A673 (cell line): ENCODE measurements at regions not wholly inside any gene's neighbourhood (a gene's known extent, or its start where the extent isn't known, plus 50 kb on each side); places are given as distances from the start of the nearest gene placed in this dataset.

Experiments used
- EZH2 ChIP-seq: fragments of 200-600 bp; sonication (generic); IDR thresholded peaks from 2 replicates; pipeline ENCODE4 v1.6.1; 2017; ENCODE audit warnings: borderline replicate concordance, low read depth, mild to moderate bottlenecking, mixed read lengths, antibody characterized with exemption, low read length; ENCODE audit not compliant: poor library complexity, severe bottlenecking
- TF ChIP-seq, protein P1 (sequence below): fragments of 300-800, 200-600 bp; sonication (generic); conservative IDR thresholded peaks from 2 replicates; pipeline ENCODE4 v1.5.1; 2017; ENCODE audit warnings: low read depth, mild to moderate bottlenecking, antibody characterized with exemption, low read length, moderate library complexity, mixed read lengths

DNA sequence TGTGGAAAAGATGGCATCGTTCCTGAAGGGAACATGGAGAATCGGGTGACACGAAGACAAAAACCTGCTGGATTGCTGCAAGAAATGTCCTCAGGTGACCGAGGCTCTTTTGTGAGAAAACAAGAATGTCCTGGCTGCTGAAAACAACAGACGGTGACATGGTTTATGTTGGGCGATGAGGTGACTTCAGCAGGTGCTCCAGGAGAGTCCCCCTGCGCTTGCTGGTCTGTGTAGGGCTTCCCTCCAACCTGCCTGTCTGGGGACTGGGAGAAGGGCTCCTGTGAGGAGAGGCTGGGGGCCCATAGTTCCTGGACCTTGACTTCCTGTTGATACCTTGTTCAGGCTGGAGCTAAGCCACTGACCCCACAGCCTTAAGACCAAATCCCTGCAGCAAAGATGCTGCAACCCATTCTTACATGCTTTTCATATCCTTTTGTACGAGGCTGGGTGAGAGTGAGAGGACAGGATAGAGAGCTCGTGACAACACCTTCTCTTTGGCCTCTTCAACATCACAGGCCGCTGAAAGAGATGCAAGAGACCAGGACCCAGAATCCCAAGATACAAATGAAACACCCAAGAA, 134.8 kb downstream of the CD83 start:
- TF ChIP-seq, protein P1, sequence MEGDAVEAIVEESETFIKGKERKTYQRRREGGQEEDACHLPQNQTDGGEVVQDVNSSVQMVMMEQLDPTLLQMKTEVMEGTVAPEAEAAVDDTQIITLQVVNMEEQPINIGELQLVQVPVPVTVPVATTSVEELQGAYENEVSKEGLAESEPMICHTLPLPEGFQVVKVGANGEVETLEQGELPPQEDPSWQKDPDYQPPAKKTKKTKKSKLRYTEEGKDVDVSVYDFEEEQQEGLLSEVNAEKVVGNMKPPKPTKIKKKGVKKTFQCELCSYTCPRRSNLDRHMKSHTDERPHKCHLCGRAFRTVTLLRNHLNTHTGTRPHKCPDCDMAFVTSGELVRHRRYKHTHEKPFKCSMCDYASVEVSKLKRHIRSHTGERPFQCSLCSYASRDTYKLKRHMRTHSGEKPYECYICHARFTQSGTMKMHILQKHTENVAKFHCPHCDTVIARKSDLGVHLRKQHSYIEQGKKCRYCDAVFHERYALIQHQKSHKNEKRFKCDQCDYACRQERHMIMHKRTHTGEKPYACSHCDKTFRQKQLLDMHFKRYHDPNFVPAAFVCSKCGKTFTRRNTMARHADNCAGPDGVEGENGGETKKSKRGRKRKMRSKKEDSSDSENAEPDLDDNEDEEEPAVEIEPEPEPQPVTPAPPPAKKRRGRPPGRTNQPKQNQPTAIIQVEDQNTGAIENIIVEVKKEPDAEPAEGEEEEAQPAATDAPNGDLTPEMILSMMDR, result no peak
- no peak for TF ChIP-seq EZH2
